HG03045 (cell line): ENCODE measurements at regions not wholly inside any gene's neighbourhood (a gene's known extent, or its start where the extent isn't known, plus 50 kb on each side); places are given as distances from the start of the nearest gene placed in this dataset.
"Not testable (repeated sequence)": the region's sequence is repeated elsewhere in the genome, so short reads cannot be mapped to it uniquely, and the experiment has no call there.

ENCODE experiments used
- ATAC-seq: cut with Tn5 transposase; IDR thresholded peaks from one replicate; pipeline ENCODE4 v1.9.1; 2021; ENCODE audit warnings: mild to moderate bottlenecking, moderate library complexity; ENCODE audit not compliant: unreplicated experiment

DNA sequence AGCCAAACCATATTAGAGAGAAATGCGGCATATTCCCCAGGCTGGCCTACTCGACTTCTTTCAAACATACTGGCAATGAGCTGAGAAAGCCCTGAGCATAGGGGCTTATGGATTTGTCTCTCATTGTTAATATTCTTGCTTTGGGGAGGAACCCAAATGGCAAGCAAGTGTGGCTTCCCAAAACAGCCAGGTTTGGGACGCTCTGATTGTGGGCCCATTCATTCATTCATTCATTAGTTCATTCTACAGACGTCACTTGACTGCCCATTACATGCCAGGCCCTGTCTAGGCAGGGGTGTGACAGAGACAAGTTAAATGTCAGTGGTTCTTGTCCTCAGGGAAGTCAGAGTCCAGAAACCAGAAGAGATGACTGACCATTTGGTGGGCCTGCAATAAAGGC lies 77.4 kb upstream of the THBS1 start:
- ATAC-seq, result no peak

DNA sequence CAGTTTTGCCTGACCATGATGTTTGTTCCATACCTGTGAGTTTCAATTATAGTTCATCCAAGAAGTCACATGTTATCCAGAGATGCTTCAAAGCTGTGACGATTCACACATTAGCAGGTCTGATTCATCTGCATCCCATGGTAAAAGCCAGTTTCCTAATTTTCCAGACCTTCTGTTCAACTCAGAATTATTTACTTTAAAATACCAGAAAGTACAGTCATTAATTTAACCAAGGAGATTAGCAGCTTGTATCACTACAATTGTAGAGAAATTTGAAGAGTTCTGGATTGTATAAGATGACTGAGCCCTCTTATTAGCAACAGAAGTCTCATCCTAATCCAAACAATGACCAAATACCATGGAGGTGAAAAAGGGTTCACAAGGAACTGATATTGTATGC lies 76.1 kb upstream of the THBS1 start:
- ATAC-seq, result no peak

DNA sequence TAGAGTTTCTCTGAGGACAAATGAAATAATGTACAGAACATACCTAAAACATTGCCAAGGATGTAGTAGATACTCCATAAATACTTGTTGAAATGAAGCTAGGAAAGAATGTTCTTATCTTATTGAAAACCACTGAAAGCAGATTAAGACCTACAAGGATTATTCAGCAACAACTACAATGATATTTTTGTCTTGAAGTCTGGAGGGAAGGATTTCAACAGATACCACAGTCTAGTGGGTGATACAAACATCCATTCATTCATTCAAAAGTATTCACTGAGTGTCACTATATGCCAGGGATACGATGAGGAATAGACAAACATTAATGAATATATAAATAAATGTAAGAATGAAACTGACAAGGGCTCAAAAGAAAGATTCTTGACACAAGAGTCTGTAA lies 74.7 kb upstream of the THBS1 start:
- ATAC-seq, result no peak

DNA sequence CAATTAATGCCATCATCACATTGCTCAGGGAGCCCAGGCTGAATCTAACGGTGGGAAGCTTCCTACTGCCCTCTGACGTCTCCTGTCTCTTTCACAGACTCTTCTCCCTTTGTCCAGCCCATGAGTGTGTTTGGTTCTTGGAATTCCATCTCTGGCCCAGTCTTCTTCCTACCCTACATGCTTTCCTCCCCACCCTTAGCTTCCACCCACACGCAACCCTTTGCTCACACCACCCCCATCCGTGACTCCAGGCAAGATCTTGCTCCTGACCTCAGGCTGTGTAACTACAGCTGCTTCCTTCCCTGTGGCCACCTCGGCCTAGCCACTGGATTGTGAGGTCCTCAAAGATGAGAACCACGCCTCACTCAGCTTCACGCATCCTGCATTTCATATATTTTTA lies 72.3 kb upstream of the THBS1 start:
- no peak for ATAC-seq

DNA sequence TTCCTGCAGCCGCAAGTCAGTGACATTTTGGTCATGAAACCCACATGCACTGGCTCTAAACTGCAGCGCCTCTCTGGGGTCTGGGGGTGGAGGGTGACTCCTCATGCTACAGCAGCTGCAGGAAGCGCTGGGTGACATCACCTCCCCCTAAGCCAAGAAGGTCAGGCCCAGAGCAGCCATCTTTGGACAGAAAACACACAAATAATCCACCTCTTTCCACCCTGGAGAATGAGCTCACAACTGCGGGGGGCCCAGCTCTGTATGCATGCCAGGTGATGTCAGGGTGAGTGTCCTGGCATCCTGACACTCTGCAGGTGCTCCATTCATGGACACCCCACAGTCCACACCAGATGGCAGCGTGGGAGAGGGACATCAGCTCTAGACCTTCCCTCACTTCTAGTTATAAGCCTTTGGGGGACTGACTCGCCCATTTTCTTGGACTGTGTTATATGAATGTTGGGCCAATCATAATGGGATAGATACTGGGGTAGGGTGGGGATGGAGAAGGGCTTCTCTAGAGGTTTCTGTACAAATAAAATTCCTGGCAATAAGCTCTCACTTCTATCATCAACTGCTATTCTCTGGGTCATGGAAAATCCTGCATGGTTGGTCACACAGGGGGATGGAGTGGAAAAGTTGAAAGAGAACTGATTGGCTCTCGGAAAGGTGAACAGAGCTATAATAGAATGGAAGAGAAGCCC lies 70.7 kb upstream of the THBS1 start:
- ATAC-seq, result no peak

DNA sequence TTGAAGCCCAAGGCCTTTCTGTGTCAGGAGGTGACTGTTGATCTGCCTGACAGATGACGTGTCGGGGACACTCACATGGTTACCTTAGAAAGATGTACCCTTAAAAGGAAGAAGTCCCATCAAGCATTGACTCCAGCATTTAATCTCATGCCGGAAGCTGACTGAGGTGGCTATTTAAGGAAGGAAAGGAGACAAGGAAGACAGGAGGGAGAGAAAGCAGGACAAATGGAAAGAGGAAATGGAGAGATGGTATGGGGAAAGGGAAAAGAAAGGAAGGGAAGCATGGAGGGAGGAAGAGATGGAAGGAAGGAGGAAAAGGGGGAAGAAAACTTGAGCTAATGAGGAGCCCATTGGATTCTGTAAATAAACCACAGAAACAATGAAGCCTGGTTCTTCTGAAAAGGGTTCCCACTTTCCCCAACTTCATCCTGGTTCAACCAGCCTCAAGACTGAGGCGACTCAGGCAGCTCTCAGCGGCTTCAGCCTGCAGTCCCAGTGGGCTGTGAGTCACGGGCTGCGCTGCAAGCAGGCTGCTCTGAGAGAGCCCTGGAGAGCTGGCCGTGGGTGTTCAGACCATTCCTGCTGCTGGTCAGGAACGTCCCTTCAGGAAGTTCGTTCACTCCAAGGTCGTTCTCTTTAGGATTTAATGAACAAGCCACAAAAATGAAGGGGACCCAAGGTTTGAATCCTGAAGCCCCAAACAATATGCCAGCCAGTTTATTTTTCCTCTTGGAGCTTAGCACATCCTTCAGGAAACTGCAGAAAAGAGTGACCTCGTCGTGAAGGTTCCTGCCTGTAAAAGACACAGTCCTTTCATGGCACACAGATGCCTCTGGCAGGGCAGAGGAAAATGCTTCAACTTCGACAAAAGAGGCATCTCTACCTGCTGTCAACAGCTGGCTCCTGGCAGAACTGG lies 69.6 kb upstream of the THBS1 start:
- no peak for ATAC-seq

DNA sequence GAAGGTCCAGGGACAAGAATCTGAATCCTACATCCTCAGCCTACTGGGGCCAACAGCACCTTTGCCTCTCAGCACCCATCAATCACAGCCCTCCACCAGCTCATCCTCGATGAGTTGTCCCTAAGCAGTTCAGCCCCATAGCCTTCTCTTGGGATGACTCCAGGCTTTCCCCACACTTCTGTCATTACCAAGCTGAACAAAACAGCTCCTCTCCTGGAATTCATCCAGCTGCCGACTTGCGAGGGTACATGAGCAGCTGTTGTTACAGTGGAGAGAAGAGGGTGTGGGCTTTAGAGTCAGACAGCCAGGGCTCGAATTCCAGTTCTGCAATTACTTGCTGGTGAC lies 69.0 kb upstream of the THBS1 start:
- no peak for ATAC-seq

DNA sequence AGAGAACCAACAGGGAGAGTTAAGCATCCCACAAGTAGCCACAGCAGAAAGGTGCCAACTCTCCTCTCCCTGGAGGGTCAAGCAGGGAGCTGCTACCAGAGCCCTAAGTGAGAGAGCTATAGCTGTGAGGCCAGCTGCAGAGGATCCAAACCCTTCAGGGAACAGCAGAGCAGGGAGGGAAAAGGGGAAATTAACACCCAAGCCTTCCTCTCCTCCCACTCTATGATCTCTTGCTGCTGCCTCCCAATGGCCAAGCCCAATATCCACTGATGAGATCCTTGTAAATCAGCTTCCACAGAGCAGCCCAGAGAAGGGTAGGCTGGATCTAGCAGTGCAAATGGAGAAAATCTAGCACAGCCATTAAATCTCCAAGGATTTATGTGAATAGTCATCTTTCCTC lies 68.2 kb upstream of the THBS1 start:
- no peak for ATAC-seq

DNA sequence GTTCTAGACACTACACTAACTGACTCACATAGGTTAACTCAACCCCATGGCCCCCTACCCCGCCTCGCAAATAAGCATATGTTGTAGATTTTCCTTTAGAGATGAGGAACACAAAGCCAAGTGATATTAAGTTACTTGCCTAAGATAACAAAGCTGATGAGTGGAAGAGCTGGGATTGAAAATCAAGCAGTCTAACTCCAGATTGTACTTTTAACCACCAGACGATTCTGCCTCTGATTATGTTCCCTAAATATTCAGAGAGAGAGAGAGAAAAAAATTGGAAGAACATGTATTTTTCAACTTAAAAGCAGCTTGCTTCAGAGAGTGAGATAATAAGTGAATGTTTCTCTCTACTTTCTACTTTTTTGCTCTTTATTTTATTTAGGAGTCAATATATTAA lies 66.9 kb upstream of the THBS1 start:
- ATAC-seq, result no peak

DNA sequence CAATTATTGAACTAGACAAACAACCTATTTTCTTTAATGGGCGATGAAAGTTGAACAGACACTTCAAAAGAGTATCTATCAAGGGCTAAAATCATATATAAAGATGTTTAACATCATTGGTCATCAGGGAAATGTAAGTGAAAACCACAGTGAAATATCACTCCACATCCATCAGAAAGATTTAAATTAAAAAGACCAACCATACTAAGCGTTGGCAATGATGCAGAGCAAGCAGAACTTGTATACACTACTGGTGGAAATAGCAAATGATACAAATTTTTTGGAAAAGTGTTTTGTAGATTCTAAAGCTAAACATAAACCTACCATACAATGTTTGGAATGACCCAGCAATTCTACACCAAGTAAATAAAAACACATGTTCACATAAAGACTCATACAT lies 65.9 kb upstream of the THBS1 start:
- ATAC-seq, result no peak

DNA sequence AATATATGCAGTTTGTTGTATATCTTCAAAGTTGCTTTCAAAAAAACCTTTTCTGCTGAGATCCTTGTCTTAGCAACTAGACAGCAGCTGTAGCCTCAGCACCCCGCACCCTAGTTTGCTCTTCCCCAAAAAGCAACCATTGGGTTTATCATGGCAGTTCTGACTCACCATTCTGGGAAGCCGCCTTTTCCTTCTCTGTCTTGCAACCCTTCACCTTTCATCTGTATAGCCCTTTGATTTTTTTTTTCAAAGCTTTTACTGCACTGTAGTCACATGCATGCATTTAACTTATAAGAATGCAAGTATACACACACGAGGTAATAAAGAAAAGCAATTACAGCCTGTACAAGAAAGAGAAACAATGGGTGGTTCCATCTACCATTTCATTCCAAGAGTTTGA lies 65.1 kb upstream of the THBS1 start:
- ATAC-seq, result no peak

DNA sequence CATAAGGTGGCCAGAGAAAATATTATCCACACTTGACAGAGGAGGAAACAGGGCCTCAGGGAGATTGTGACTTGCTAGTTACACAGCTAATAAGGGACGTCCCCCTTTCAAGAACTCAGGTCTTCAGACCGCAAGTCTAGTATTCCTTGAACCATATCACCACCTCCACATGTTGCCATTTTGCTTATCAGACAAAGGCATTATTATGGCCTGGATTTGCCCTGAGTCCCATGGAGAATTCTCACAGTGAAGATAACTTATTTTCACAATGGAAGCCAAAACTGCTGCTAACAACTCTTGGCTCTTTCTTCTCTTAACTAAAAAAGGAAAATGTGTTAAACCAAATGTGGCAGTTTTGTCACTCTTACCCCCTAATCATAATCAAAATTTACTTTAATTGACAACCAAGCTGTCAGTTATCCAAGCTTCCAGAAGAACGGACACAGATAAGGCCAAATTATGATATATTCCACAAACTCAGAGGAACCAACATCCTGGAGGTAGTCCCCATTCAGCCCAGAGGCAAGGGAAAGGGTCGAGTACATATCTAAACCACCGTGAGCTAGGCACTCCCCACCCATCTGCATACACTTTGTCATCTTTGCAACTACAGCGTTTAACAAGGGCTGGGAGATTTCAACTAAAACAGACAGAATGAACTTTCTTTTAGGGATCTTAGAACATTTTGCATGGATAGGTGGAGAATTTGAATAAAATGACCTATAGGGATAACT lies 63.6 kb upstream of the THBS1 start:
- ATAC-seq, result no peak

DNA sequence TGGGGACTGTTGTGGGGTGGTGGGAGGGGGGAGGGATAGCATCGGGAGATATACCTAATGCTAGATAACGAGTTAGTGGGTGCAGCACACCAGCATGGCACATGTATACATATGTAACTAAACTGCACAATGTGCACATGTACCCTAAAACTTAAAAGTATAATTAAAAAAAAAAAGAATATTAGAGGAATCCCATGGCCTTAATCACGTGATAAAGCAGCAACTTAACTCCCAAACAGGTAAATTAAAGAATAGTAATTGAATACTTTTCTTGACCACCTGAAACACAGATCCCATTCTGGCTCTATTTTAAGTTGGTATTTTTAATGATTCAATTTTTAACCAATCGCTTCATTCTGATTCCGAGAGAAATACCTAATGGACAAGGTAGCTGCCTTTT lies 56.9 kb upstream of the THBS1 start:
- ATAC-seq, result not testable (repeated sequence)

DNA sequence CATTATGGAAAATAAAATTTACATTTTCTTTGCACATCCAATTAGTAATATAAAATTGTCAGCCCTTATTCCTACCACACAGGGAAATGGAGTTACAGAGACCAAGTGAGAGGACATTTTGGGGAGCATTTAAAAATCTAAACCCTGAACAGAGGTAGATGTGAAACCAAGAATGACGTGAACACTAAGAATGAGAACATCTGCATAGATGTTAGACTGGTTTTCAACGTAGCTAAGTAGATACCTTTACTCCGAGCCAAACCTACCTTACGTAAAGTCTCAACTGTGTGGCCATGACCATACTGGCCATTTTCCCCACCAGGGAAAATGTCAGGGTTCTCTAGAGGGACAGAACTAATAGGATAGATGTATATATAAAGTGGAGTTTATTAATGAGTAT lies 51.4 kb upstream of the THBS1 start:
- no peak for ATAC-seq

DNA sequence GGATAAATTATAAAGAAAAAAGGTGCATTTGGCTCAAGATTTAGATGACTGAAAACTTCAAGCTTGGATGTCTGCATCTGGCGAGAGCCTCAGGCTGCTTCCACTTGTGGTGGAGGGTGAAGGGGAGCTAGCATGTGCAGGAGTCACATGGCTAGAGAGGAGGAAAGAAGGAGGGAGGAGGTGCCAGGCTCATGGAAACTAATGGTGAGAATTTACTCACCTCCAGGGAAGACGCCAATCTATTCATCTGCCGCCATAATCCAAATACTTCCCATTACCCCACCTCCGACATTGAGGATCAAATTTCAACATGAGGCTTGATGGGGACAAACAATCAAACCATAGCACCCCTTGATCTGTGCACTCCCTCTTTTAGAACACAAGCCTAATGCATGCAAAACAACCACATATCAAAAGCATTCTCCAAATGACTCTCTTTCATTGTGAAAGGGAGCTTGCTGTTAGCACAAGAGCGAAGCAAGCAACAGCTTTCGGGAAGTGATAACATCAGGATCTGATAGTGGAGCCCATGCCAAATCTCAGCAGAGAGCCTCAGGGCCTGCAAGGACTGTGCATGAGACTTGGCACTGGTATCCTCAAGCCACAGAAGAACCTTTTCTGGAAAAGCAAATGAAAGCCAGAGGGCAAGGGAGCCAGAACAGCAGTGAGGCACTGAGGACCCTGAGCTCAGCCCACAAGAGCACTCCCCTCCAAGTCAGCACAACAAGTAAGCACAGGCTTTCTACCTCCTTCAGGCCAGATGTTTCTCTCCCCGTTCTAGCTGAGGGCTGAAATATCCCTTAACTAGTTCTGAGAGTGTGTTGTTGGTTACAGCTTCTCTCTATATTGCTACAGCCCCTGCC lies 50.2 kb upstream of the THBS1 start:
- no peak for ATAC-seq
